ENCODE measurements at regions not wholly inside any gene's neighbourhood (a gene's known extent, or its start where the extent isn't known, plus 50 kb on each side); places are given as distances from the start of the nearest gene placed in this dataset.

DNA sequence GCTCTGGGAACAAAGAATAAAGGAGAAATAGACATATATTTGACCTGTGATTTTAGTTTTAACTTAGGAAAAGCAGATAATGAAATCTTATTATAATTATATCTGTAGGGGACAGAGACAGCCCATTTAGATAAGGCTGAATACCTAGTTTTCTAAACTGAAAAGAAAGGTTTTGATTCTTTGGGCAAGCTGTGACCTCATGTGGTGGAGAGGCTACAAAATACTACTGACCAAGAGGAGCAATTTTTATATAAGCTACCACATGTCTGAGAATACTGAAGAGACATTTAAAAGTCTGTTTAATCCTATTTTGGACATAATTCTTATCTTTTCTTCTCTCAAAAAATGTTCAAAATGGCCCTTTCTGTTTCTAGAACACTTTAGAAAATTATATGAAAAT lies 271.0 kb downstream of the MTERF1 start:
- no peaks in the 10 kb centered on the region for H3K4me1 ChIP-seq (ENCODE audit: control insufficient read depth, insufficient read depth, low read length)
- H3K27ac ChIP-seq (ENCODE audit: extremely low read depth, low read depth, low read length), result no peak overlapping the region
- ChIA-PET POLR2A (no interaction called here), CTCF (interaction anchor here (0.7 kb wide), 1 partner anchor 263 kb away, joined by 3 read pairs; no protein-coding TSS in a partner anchor)
- no peaks in the 10 kb centered on the region for H3K9me3 ChIP-seq (ENCODE audit: control insufficient read depth, insufficient read depth, low read depth, low read length)
- H3K36me3 ChIP-seq (ENCODE audit: control insufficient read depth in 2 of 2, insufficient read depth in 1 of 2, low read length in 2 of 2), result no peaks in the 10 kb centered on the region
- TF ChIP-seq ZNF776 (tag by site-specific recombination; IDR thresholded peaks at IDR 0.05; ENCODE audit: borderline replicate concordance) (no peak), ZNF174 (tag by site-specific recombination; IDR thresholded peaks at IDR 0.05) (no peak), ZNF768 (tag by site-specific recombination; IDR thresholded peaks at IDR 0.05) (no peak), ZNF132 (tag by site-specific recombination; IDR thresholded peaks at IDR 0.05; ENCODE audit: borderline replicate concordance) (no peak), ZNF664 (tag by site-specific recombination; IDR thresholded peaks at IDR 0.05) (no peak), ZNF19 (tag by site-specific recombination; IDR thresholded peaks at IDR 0.05; ENCODE audit: low read depth) (no peak), ZNF585B (tag by site-specific recombination; IDR thresholded peaks at IDR 0.05) (no peak), KLF8 (tag by site-specific recombination; IDR thresholded peaks at IDR 0.05) (no peak), ZNF501 (tag by site-specific recombination; IDR thresholded peaks at IDR 0.05) (no peak), ZNF660 (tag by site-specific recombination; IDR thresholded peaks at IDR 0.05) (no peak)
- H3K4me3 ChIP-seq (ENCODE audit: low read depth, low read length), result no peak overlapping the region

DNA sequence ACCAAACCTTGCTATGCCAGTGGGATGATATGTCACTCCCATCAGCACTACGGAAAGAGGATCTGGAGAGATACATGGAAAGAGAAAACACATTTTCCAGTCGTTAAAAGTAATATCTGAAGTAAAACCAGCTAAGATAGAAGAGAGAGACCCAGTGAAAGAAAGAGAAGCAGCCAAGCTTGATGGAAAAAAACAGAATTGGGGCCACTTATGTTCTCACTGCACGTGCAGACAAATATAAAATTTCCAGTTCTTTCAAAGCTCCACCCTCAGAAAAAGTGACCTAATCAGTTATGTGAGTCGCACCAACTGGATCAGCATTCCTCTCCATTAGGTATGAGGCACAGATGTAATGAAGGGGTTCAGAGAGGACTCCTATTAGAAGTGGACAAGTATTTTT lies 266.1 kb downstream of the MTERF1 start:
- TF ChIP-seq ZNF311 (tag by site-specific recombination; IDR thresholded peaks at IDR 0.05; ENCODE audit: borderline replicate concordance), result no peak
- TF ChIP-seq SP7 (tag by site-specific recombination; IDR thresholded peaks at IDR 0.05), result no peak
- TF ChIP-seq ZNF560 (tag by site-specific recombination; IDR thresholded peaks at IDR 0.05; ENCODE audit: borderline replicate concordance), result no peak
- H3K36me3 ChIP-seq (ENCODE audit: control insufficient read depth in 2 of 2, insufficient read depth in 1 of 2, low read length in 2 of 2), result no peaks in the 10 kb centered on the region
- no peaks in the 10 kb centered on the region for H3K9me3 ChIP-seq (ENCODE audit: control insufficient read depth, insufficient read depth, low read depth, low read length)
- CTCF ChIA-PET, result no interaction called here
- H3K4me1 ChIP-seq (ENCODE audit: control insufficient read depth, insufficient read depth, low read length), result no peaks in the 10 kb centered on the region
- H3K27ac ChIP-seq (ENCODE audit: extremely low read depth, low read depth, low read length), result no peak overlapping the region
- POLR2A ChIA-PET, result no interaction called here
- no peak overlapping the region for H3K4me3 ChIP-seq (ENCODE audit: low read depth, low read length)

DNA sequence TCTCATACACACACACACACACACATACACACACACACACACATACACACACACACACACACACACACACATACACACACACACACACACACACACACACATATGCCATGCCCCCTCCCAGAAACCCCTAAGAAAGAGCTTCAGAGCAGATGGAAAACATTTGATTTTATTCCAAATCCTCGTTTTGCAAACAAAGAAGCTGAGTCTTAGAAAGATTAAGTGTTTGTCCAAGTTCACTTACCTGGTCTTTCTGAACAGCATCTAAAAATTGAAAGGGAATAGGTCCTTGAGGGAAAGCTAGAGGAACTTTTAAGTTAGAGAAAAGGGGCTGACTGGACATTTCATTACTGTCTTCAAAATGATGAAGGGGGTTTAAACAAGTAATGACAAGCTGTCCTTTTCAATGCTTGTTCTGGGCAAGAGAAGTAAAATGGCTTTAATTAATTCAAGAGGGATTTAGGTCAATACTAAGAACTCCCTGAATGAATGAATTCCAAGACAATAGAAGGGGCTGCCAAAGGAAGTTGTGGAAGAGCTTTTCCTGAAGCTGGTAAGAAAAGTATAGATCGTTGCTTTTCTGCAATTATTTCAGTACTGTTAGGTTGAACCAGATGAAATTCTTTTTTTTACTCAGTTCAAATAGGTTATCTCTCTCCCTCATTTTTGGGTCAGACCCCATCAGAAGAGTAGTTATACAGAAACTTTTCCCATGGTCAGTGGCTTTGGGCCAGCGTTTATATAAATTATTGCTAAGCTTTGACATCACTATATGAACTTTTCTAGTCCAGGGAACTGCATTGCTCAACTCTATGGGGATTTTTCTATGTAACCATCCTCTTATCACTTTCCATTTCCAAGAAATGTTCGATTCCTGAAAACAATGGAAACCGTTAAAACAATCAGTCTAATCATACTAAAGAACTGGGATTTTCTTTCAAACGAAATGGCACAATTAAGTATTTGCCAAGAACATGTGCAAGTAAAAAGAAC lies 261.4 kb downstream of the MTERF1 start:
- no peaks in the 10 kb centered on the region for H3K9me3 ChIP-seq (ENCODE audit: control insufficient read depth, insufficient read depth, low read depth, low read length)
- CTCF ChIA-PET, result no interaction called here
- H3K36me3 ChIP-seq (ENCODE audit: control insufficient read depth in 2 of 2, insufficient read depth in 1 of 2, low read length in 2 of 2), result no peaks in the 10 kb centered on the region
- no peak overlapping the region for H3K27ac ChIP-seq (ENCODE audit: extremely low read depth, low read depth, low read length)
- H3K4me3 ChIP-seq (ENCODE audit: low read depth, low read length), result no peak overlapping the region
- no peaks in the 10 kb centered on the region for H3K4me1 ChIP-seq (ENCODE audit: control insufficient read depth, insufficient read depth, low read length)
- TF ChIP-seq KLF10 (tag by site-specific recombination; IDR thresholded peaks at IDR 0.05) (no peak), PATZ1 (tag by site-specific recombination; IDR thresholded peaks at IDR 0.05) (no peak)
- TF ChIP-seq, protein P1, sequence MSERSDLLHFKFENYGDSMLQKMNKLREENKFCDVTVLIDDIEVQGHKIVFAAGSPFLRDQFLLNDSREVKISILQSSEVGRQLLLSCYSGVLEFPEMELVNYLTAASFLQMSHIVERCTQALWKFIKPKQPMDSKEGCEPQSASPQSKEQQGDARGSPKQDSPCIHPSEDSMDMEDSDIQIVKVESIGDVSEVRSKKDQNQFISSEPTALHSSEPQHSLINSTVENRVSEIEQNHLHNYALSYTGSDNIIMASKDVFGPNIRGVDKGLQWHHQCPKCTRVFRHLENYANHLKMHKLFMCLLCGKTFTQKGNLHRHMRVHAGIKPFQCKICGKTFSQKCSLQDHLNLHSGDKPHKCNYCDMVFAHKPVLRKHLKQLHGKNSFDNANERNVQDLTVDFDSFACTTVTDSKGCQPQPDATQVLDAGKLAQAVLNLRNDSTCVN (tag by site-specific recombination; optimal IDR thresholded peaks at IDR 0.05), result no peak
- TF ChIP-seq, protein P2, sequence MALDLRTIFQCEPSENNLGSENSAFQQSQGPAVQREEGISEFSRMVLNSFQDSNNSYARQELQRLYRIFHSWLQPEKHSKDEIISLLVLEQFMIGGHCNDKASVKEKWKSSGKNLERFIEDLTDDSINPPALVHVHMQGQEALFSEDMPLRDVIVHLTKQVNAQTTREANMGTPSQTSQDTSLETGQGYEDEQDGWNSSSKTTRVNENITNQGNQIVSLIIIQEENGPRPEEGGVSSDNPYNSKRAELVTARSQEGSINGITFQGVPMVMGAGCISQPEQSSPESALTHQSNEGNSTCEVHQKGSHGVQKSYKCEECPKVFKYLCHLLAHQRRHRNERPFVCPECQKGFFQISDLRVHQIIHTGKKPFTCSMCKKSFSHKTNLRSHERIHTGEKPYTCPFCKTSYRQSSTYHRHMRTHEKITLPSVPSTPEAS (tag by site-specific recombination; IDR thresholded peaks at IDR 0.05), result peak; percentile 89
- POLR2A ChIA-PET, result no interaction called here
